GM12878 (cell line): ENCODE measurements at regions not wholly inside any gene's neighbourhood (a gene's known extent, or its start where the extent isn't known, plus 50 kb on each side); places are given as distances from the start of the nearest gene placed in this dataset.

Experiments
- ATAC-seq: fragments of 200-7000 bp; cut with Tn5 transposase; 3 replicates; pipeline ENCODE4 v1.9.1; 2020; ENCODE audit warnings: mild to moderate bottlenecking, moderate library complexity
- BruUV-seq: library from RNA; stranded (reverse); fragments of 400-500 nt; replicated peaks from 2 replicates; lab custom pipeline; 2021; lab: Mats Ljungman, UMichigan
- CTCF ChIA-PET: fragments of 300-600 bp; sonication (Branson Sonifier 250); formaldehyde crosslinking; extraction: SDS; loops from one replicate; lab custom pipeline; 2021; ENCODE audit warnings: inconsistent platforms; lab: Yijun Ruan, JAX
- POLR2A ChIA-PET: fragments of 350-600 bp; formaldehyde crosslinking; extraction: SDS; loops from one replicate; lab custom pipeline; 2021; ENCODE audit warnings: inconsistent platforms; lab: Charles Lee
- RAD21 ChIA-PET: fragments of 300-600 bp; sonication (Branson Sonifier 250); formaldehyde crosslinking; loops from one replicate; lab custom pipeline; 2023; ENCODE audit warnings: antibody characterized with exemption; ENCODE audit not compliant: unreplicated experiment; lab: Charles Lee
- SMC1A ChIA-PET: fragments of 300-600 bp; sonication (Branson Sonifier 250); formaldehyde crosslinking; loops from one replicate; lab custom pipeline; 2023; ENCODE audit not compliant: unreplicated experiment, uncharacterized antibody; lab: Charles Lee
- DNase-seq: peaks from one replicate; pipeline ENCODE4 v3.0.0-alpha.2; 2011; ENCODE audit warnings: low read depth, low spot score
- FAIRE-seq: peaks from 3 replicates; lab custom pipeline; 2011; peaks lifted over from hg19 to GRCh38; lab: Jason Lieb, UNC
- H2AFZ ChIP-seq: 2 replicates; pipeline ENCODE4 v1.6.0; 2011; ENCODE audit warnings: low read depth, low read length, control low read depth; ENCODE audit not compliant: control insufficient read depth
- H3K27ac ChIP-seq: 2 replicates; pipeline ENCODE4 v1.5.1; 2011; ENCODE audit warnings: control low read depth; ENCODE audit not compliant: control insufficient read depth, insufficient read depth
- H3K27me3 ChIP-seq, 2 experiments: replicated peaks in 1 of 2; 2 replicates each; pipeline versions ENCODE4 v1.6.0 to v1.6.1; 2011; ENCODE audit warnings: low read length in 1 of 2; ENCODE audit not compliant: control insufficient read depth in 2 of 2, insufficient read depth in 2 of 2
- H3K36me3 ChIP-seq, 2 experiments: 2 replicates each; pipeline ENCODE4 v1.5.1; 2011; ENCODE audit warnings: low read length in 1 of 2; ENCODE audit not compliant: control insufficient read depth in 2 of 2, insufficient read depth in 2 of 2
- H3K4me1 ChIP-seq: 2 replicates; pipeline ENCODE4 v1.6.1; 2011; ENCODE audit warnings: mild to moderate bottlenecking, low read length, moderate library complexity, mixed read lengths; ENCODE audit not compliant: control insufficient read depth, insufficient read depth
- H3K4me2 ChIP-seq: 2 replicates; pipeline ENCODE4 v1.6.0; 2011; ENCODE audit warnings: control low read depth; ENCODE audit not compliant: control insufficient read depth, insufficient read depth
- H3K4me3 ChIP-seq: fragments of 200-600 bp; sonication (generic); 2 replicates; pipeline ENCODE4 v1.5.1; 2016
- H3K79me2 ChIP-seq: 2 replicates; pipeline ENCODE4 v1.6.0; 2011; ENCODE audit warnings: low read length; ENCODE audit not compliant: control insufficient read depth, insufficient read depth
- H3K9ac ChIP-seq: 2 replicates; pipeline ENCODE4 v1.8.0; 2011; ENCODE audit warnings: low read length, control low read depth, mixed read lengths; ENCODE audit not compliant: control insufficient read depth, insufficient read depth
- H3K9me3 ChIP-seq: replicated peaks from 3 replicates; pipeline ENCODE4 v1.5.1; 2011; ENCODE audit warnings: mild to moderate bottlenecking, low read length; ENCODE audit not compliant: control insufficient read depth, insufficient read depth
- H4K20me1 ChIP-seq: 2 replicates; pipeline ENCODE4 v1.6.0; 2011; ENCODE audit not compliant: control insufficient read depth, insufficient read depth
- BCLAF1 ChIP-seq: fragments of 450-650 bp; IDR thresholded peaks from 2 replicates; pipeline ENCODE4 v1.6.1; 2017; ENCODE audit warnings: antibody characterized with exemption, mild to moderate bottlenecking, moderate library complexity
- DPF2 ChIP-seq: fragments of 450-650 bp; IDR thresholded peaks from 2 replicates; pipeline ENCODE4 v1.6.1; 2017; ENCODE audit warnings: mild to moderate bottlenecking
- ELK1 ChIP-seq: IDR thresholded peaks from 2 replicates; pipeline ENCODE4 v1.6.1; 2012; ENCODE audit warnings: low read depth, low read length, improper control_type of control experiment
- FOXM1 ChIP-seq: IDR thresholded peaks from 2 replicates; pipeline ENCODE4 v1.6.1; 2012; ENCODE audit warnings: low read depth, mild to moderate bottlenecking, inconsistent platforms, low read length, moderate library complexity
- GATAD2B ChIP-seq: fragments of 450-650 bp; conservative IDR thresholded peaks from 2 replicates; pipeline ENCODE4 v1.6.1; 2017; ENCODE audit warnings: low read depth, mild to moderate bottlenecking, moderate library complexity
- HDAC6 ChIP-seq: fragments of 200-600 bp; sonication (generic); IDR thresholded peaks from one replicate; pipeline ENCODE4 v1.8.0; 2017; ENCODE audit warnings: antibody characterized with exemption; ENCODE audit not compliant: unreplicated experiment
- NFXL1 ChIP-seq: fragments of 450-650 bp; IDR thresholded peaks from 2 replicates; pipeline ENCODE4 v1.6.1; 2017; ENCODE audit warnings: antibody characterized with exemption, mild to moderate bottlenecking, borderline replicate concordance
- PRDM15 ChIP-seq: fragments of 450-650 bp; formaldehyde crosslinking; IDR thresholded peaks from 2 replicates; pipeline ENCODE4 v1.4.0; 2020; ENCODE audit warnings: mild to moderate bottlenecking, moderate library complexity
- RCOR1 ChIP-seq: conservative IDR thresholded peaks from 2 replicates; pipeline ENCODE4 v1.6.1; 2012; ENCODE audit warnings: low read depth, low read length, improper control_type of control experiment
- USF1 ChIP-seq: IDR thresholded peaks from 2 replicates; pipeline ENCODE4 v1.6.1; 2011; ENCODE audit warnings: borderline replicate concordance, low read depth, mild to moderate bottlenecking, moderate library complexity, mixed read lengths, low read length; ENCODE audit not compliant: insufficient read depth; ENCODE audit errors: extremely low read length
- WRNIP1 ChIP-seq: IDR thresholded peaks from 2 replicates; pipeline ENCODE4 v1.6.1; 2011; ENCODE audit warnings: low read depth, low read length, improper control_type of control experiment, borderline replicate concordance
- in situ Hi-C: fragments of 300-500 bp; cut with MboI; formaldehyde crosslinking; loops from 9 replicates; pipeline ENCODE4 v1.14.3; 2018; ENCODE audit warnings: mixed read lengths
- intact Hi-C: fragments of 100-400 bp; cut with micrococcal nuclease; formaldehyde crosslinking; loops from one replicate; pipeline ENCODE4 v1.14.2; 2022; ENCODE audit not compliant: unreplicated experiment

- in situ Hi-C loops: no loop called here
- RAD21 ChIA-PET: no interaction called here
- CTCF ChIA-PET: no interaction called here
Observed at GRCh38 chr12:88665071-88665470, 84.8 kb upstream of the KITLG start.

More at GRCh38 chr12:88665071-88665470, 84.8 kb upstream of the KITLG start:
- Histone ChIP-seq H3K9ac (no peak overlapping the region), H3K27me3 (no peaks in the 10 kb centered on the region), H3K4me3 (no peak overlapping the region), H3K79me2 (no peaks in the 10 kb centered on the region), H3K4me1 (no peaks in the 10 kb centered on the region), H2AFZ (no peak overlapping the region), H3K36me3 (no peaks in the 10 kb centered on the region), H3K27ac (no peak overlapping the region), H3K4me2 (no peak overlapping the region), H4K20me1 (no peaks in the 10 kb centered on the region), H3K9me3 (no peaks in the 10 kb centered on the region)
- no peak for FAIRE-seq
- ChIA-PET SMC1A (no interaction called here), POLR2A (no interaction called here)
- no peak for TF ChIP-seq PRDM15
- TF ChIP-seq USF1: no peak
- TF ChIP-seq BCLAF1: no peak
- no peak for TF ChIP-seq GATAD2B
- no peak for TF ChIP-seq DPF2
- TF ChIP-seq ELK1: no peak
- TF ChIP-seq FOXM1: no peak
- TF ChIP-seq NFXL1: no peak
- no peak for TF ChIP-seq RCOR1
- TF ChIP-seq WRNIP1: no peak
- TF ChIP-seq HDAC6: no peak
- DNase-seq: no peak
- no peak for ATAC-seq
- intact Hi-C loops: no loop called here
- BruUV-seq: no TSS peak
